GM06990 (cell line): ENCODE measurements at regions not wholly inside any gene's neighbourhood (a gene's known extent, or its start where the extent isn't known, plus 50 kb on each side); places are given as distances from the start of the nearest gene placed in this dataset.

Experiments
- DNase-seq: peaks from one replicate; pipeline ENCODE4 v3.0.0-alpha.2; 2011; ENCODE audit not compliant: insufficient read length; ENCODE audit errors: extremely low read depth
- H3K27me3 ChIP-seq: replicated peaks from 2 replicates; pipeline ENCODE4 v1.6.0; 2011; ENCODE audit warnings: low read length; ENCODE audit not compliant: control insufficient read depth, insufficient read depth
- H3K36me3 ChIP-seq: 2 replicates; pipeline ENCODE4 v1.5.1; 2011; ENCODE audit warnings: low read length; ENCODE audit not compliant: control insufficient read depth, insufficient read depth
- H3K4me3 ChIP-seq: replicated peaks from 2 replicates; pipeline ENCODE4 v1.5.1; 2011; ENCODE audit warnings: low read depth, mild to moderate bottlenecking, control low read depth, low read length
- TF ChIP-seq, protein P1 (sequence below): IDR thresholded peaks from 2 replicates; pipeline ENCODE4 v1.5.1; 2011; ENCODE audit warnings: low read length, control low read depth, mild to moderate bottlenecking, inconsistent platforms; ENCODE audit not compliant: insufficient read depth, poor library complexity, severe bottlenecking

DNA sequence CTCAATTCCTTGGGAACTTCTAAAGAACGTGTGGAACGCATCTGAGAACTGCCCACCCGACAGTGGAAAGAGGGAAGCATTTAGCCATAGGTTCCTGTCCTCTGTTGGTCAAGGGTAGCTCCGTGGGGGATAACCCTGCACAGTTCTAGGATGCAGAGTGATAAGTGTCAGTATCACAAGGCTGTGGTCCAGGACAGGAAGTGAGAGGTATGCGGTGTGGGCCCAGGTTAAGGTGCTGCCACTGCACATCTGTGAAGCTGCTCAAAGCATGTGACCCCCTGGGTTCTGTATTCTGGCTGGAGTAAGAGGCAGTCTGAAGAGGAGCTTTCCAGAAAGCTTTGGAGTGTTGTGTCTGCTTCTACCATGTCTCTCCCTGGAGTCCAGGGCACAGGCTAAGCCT lies 51.7 kb upstream of the HES1 start:
- Histone ChIP-seq H3K4me3 (no peak overlapping the region), H3K36me3 (no peaks in the 10 kb centered on the region), H3K27me3 (no peaks in the 10 kb centered on the region)
- DNase-seq, result no peak
- TF ChIP-seq, protein P1, sequence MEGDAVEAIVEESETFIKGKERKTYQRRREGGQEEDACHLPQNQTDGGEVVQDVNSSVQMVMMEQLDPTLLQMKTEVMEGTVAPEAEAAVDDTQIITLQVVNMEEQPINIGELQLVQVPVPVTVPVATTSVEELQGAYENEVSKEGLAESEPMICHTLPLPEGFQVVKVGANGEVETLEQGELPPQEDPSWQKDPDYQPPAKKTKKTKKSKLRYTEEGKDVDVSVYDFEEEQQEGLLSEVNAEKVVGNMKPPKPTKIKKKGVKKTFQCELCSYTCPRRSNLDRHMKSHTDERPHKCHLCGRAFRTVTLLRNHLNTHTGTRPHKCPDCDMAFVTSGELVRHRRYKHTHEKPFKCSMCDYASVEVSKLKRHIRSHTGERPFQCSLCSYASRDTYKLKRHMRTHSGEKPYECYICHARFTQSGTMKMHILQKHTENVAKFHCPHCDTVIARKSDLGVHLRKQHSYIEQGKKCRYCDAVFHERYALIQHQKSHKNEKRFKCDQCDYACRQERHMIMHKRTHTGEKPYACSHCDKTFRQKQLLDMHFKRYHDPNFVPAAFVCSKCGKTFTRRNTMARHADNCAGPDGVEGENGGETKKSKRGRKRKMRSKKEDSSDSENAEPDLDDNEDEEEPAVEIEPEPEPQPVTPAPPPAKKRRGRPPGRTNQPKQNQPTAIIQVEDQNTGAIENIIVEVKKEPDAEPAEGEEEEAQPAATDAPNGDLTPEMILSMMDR, result no peak
